HEK293 (cell line): ENCODE measurements at regions not wholly inside any gene's neighbourhood (a gene's known extent, or its start where the extent isn't known, plus 50 kb on each side); places are given as distances from the start of the nearest gene placed in this dataset.

Experiments used
- CTCF ChIA-PET: fragments of 350-600 bp; formaldehyde crosslinking; extraction: SDS; loops from one replicate; lab custom pipeline; 2021; ENCODE audit warnings: antibody characterized with exemption; lab: Yijun Ruan, JAX
- POLR2A ChIA-PET: fragments of 300-600 bp; formaldehyde crosslinking; extraction: SDS; loops from one replicate; lab custom pipeline; 2020; ENCODE audit warnings: antibody characterized with exemption, inconsistent platforms; lab: Yijun Ruan, JAX
- H3K27ac ChIP-seq: fragments of 200-500 bp; sonication (Bioruptor generic); 2 replicates; pipeline ENCODE4 v1.5.1; 2014; ENCODE audit warnings: low read depth, low read length, control low read depth, inconsistent platforms; ENCODE audit errors: extremely low read depth
- H3K36me3 ChIP-seq, 2 experiments: fragments of 200-500 bp in 1 of 2; sonication (Bioruptor generic) in 1 of 2; 1 replicate in 1 of 2; 2 replicates in 1 of 2; pipeline ENCODE4 v1.5.1; 2014 to 2017; ENCODE audit warnings: inconsistent platforms in 2 of 2, low read length in 2 of 2; ENCODE audit not compliant: control insufficient read depth in 2 of 2, insufficient read depth in 1 of 2
- H3K4me1 ChIP-seq: fragments of 200-500 bp; sonication (Bioruptor generic); 2 replicates; pipeline ENCODE4 v1.5.1; 2014; ENCODE audit warnings: mild to moderate bottlenecking, low read length, inconsistent platforms; ENCODE audit not compliant: control insufficient read depth, insufficient read depth
- H3K4me3 ChIP-seq: 2 replicates; pipeline ENCODE4 v1.5.1; 2011; ENCODE audit warnings: low read depth, mild to moderate bottlenecking, control low read depth, low read length, moderate library complexity
- H3K9me3 ChIP-seq: fragments of 200-500 bp; sonication (Bioruptor generic); 2 replicates; pipeline ENCODE4 v1.5.1; 2014; ENCODE audit warnings: low read depth, low read length, inconsistent platforms; ENCODE audit not compliant: control insufficient read depth, insufficient read depth
- ZNF341 ChIP-seq: fragments of 450-650 bp; formaldehyde crosslinking; IDR thresholded peaks from 2 replicates; pipeline ENCODE4; 2016; ENCODE audit warnings: low read depth, missing biosample characterization, missing genetic modification characterization
- ZNF514 ChIP-seq: fragments of 450-650 bp; formaldehyde crosslinking; IDR thresholded peaks from 2 replicates; pipeline ENCODE4 v1.5.1; 2016; ENCODE audit warnings: missing biosample characterization, missing genetic modification characterization
- ZNF530 ChIP-seq: fragments of 450-650 bp; formaldehyde crosslinking; IDR thresholded peaks from 2 replicates; pipeline ENCODE4 v1.5.1; 2016; ENCODE audit warnings: low read depth, missing biosample characterization, missing genetic modification characterization
- ZNF623 ChIP-seq: fragments of 450-650 bp; formaldehyde crosslinking; IDR thresholded peaks from 2 replicates; pipeline ENCODE4 v1.5.1; 2016; ENCODE audit warnings: missing biosample characterization, missing genetic modification characterization
- TF ChIP-seq, protein P1 (sequence below): fragments of 450-650 bp; formaldehyde crosslinking; IDR thresholded peaks from 2 replicates; pipeline ENCODE4 v1.5.1; 2016; ENCODE audit warnings: missing biosample characterization, missing genetic modification characterization
- TF ChIP-seq, protein P2 (sequence below): fragments of 450-650 bp; formaldehyde crosslinking; IDR thresholded peaks from 2 replicates; pipeline ENCODE4 v1.5.1; 2016; ENCODE audit warnings: missing biosample characterization, missing genetic modification characterization
- TF ChIP-seq, protein P3 (sequence below): fragments of 450-650 bp; formaldehyde crosslinking; conservative IDR thresholded peaks from 2 replicates; pipeline ENCODE4 v1.5.1; 2016; ENCODE audit warnings: low read depth, missing biosample characterization, missing genetic modification characterization
- TF ChIP-seq, protein P4 (sequence below): fragments of 450-650 bp; formaldehyde crosslinking; IDR thresholded peaks from 2 replicates; pipeline ENCODE4 v1.5.1; 2016; ENCODE audit warnings: missing biosample characterization, missing genetic modification characterization, borderline replicate concordance
- TF ChIP-seq, protein P5 (sequence below): fragments of 450-650 bp; formaldehyde crosslinking; IDR thresholded peaks from 2 replicates; pipeline ENCODE4 v1.5.1; 2017; ENCODE audit warnings: missing biosample characterization, missing genetic modification characterization

DNA sequence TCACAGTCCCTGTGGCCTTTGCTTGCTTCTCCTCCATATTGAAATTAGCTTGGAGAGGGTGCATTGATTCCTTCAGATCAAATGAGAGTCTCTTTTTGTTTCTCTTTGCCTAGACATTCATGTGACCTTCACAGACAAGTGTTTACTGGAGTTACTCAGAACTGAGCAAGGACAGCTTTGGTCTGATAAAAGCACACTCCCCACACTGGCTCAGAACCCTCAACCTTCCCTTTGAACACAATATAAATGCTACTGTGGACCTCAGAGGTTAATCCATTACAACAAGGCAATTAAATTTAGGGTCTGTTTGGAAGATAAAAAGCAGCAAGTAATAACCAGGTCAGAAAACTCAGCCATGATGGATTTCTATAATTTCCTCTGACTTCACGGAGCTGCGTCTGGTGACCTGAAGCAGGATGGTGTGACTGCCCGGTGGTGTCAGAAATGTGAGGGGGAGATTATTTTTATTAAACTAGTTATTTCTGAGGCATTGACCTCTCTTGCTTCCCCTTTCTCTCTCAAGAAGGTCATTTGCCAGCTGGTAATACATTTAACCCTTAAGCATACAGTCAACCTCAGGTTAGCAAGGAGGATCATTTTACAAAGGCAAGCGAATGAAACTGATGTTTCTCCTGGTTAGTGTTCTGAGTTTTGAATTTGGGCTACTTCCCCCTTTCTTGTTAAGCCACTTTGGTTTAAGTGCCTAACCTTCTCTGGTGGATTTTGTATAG, 208.2 kb downstream of the CLIC5 start:
- Histone ChIP-seq H3K9me3 (no peaks in the 10 kb centered on the region), H3K36me3 (no peaks in the 10 kb centered on the region), H3K4me3 (no peak overlapping the region), H3K27ac (no peak overlapping the region), H3K4me1 (no peaks in the 10 kb centered on the region)
- ChIA-PET CTCF (no interaction called here), POLR2A (interaction anchor here (0.6 kb wide), 1 partner anchor 583 kb away, joined by 3 read pairs; no protein-coding TSS in a partner anchor)
- TF ChIP-seq ZNF530 (tag by site-specific recombination) (no peak), ZNF341 (no peak)
- TF ChIP-seq, protein P1, sequence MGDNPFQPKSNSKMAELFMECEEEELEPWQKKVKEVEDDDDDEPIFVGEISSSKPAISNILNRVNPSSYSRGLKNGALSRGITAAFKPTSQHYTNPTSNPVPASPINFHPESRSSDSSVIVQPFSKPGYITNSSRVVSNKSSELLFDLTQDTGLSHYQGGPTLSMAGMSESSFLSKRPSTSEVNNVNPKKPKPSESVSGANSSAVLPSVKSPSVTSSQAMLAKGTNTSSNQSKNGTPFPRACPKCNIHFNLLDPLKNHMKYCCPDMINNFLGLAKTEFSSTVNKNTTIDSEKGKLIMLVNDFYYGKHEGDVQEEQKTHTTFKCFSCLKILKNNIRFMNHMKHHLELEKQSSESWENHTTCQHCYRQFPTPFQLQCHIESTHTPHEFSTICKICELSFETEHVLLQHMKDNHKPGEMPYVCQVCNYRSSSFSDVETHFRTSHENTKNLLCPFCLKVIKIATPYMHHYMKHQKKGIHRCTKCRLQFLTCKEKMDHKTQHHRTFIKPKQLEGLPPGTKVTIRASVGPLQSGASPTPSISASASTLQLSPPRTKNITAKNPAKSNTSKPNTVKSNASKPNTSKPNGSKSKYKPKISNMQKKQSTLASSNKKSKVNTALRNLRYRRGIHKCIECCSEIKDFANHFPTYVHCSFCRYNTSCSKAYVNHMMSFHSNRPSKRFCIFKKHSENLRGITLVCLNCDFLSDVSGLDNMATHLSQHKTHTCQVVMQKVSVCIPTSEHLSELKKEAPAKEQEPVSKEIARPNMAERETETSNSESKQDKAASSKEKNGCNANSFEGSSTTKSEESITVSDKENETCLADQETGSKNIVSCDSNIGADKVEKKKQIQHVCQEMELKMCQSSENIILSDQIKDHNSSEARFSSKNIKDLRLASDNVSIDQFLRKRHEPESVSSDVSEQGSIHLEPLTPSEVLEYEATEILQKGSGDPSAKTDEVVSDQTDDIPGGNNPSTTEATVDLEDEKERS (tag by site-specific recombination) = no peak
- TF ChIP-seq, protein P2, sequence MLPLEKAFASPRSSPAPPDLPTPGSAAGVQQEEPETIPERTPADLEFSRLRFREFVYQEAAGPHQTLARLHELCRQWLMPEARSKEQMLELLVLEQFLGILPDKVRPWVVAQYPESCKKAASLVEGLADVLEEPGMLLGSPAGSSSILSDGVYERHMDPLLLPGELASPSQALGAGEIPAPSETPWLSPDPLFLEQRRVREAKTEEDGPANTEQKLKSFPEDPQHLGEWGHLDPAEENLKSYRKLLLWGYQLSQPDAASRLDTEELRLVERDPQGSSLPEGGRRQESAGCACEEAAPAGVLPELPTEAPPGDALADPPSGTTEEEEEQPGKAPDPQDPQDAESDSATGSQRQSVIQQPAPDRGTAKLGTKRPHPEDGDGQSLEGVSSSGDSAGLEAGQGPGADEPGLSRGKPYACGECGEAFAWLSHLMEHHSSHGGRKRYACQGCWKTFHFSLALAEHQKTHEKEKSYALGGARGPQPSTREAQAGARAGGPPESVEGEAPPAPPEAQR (tag by site-specific recombination) = no peak

DNA sequence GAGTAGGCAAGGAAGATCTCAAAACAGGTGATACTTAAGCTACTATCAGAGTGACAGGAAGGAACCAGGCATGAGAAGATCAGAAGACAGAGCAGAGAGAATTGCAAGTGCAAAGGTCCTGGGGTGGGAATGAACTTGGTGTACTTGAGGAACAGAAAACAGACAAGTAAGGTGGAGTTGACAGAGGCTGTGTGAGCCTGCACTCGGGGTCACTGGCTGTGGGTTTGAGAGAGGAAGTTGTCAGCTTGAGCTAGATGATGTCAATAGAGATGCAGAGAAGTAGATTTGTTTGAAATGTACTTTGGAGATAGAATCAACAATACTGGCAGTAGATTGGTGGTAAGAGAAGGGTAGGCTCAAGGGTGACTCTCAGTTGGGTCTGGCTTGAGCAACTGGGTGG, 209.5 kb downstream of the CLIC5 start:
- CTCF ChIA-PET = interaction anchor here (1.5 kb wide), 1 partner anchor 116 kb away, joined by 3 read pairs; no protein-coding TSS in a partner anchor
- no peak overlapping the region for H3K27ac ChIP-seq
- no peak overlapping the region for H3K4me3 ChIP-seq
- POLR2A ChIA-PET = no interaction called here
- no peaks in the 10 kb centered on the region for H3K4me1 ChIP-seq
- TF ChIP-seq, protein P2 (tag by site-specific recombination) = no peak
- TF ChIP-seq ZNF623 (tag by site-specific recombination) (peak; percentile 45), ZNF514 (tag by site-specific recombination) (no peak)
- TF ChIP-seq, protein P3, sequence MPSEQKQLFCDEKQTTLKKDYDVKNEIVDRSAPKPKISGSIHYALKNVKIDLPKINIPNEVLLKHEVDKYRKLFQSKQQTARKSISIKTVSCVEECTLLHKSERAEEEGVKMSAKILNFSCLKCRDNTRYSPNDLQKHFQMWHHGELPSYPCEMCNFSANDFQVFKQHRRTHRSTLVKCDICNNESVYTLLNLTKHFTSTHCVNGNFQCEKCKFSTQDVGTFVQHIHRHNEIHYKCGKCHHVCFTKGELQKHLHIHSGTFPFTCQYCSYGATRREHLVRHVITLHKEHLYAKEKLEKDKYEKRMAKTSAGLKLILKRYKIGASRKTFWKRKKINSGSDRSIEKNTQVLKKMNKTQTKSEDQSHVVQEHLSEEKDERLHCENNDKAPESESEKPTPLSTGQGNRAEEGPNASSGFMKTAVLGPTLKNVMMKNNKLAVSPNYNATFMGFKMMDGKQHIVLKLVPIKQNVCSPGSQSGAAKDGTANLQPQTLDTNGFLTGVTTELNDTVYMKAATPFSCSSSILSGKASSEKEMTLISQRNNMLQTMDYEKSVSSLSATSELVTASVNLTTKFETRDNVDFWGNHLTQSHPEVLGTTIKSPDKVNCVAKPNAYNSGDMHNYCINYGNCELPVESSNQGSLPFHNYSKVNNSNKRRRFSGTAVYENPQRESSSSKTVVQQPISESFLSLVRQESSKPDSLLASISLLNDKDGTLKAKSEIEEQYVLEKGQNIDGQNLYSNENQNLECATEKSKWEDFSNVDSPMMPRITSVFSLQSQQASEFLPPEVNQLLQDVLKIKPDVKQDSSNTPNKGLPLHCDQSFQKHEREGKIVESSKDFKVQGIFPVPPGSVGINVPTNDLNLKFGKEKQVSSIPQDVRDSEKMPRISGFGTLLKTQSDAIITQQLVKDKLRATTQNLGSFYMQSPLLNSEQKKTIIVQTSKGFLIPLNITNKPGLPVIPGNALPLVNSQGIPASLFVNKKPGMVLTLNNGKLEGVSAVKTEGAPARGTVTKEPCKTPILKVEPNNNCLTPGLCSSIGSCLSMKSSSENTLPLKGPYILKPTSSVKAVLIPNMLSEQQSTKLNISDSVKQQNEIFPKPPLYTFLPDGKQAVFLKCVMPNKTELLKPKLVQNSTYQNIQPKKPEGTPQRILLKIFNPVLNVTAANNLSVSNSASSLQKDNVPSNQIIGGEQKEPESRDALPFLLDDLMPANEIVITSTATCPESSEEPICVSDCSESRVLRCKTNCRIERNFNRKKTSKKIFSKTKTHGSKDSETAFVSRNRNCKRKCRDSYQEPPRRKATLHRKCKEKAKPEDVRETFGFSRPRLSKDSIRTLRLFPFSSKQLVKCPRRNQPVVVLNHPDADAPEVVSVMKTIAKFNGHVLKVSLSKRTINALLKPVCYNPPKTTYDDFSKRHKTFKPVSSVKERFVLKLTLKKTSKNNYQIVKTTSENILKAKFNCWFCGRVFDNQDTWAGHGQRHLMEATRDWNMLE = no peak
- TF ChIP-seq, protein P4, sequence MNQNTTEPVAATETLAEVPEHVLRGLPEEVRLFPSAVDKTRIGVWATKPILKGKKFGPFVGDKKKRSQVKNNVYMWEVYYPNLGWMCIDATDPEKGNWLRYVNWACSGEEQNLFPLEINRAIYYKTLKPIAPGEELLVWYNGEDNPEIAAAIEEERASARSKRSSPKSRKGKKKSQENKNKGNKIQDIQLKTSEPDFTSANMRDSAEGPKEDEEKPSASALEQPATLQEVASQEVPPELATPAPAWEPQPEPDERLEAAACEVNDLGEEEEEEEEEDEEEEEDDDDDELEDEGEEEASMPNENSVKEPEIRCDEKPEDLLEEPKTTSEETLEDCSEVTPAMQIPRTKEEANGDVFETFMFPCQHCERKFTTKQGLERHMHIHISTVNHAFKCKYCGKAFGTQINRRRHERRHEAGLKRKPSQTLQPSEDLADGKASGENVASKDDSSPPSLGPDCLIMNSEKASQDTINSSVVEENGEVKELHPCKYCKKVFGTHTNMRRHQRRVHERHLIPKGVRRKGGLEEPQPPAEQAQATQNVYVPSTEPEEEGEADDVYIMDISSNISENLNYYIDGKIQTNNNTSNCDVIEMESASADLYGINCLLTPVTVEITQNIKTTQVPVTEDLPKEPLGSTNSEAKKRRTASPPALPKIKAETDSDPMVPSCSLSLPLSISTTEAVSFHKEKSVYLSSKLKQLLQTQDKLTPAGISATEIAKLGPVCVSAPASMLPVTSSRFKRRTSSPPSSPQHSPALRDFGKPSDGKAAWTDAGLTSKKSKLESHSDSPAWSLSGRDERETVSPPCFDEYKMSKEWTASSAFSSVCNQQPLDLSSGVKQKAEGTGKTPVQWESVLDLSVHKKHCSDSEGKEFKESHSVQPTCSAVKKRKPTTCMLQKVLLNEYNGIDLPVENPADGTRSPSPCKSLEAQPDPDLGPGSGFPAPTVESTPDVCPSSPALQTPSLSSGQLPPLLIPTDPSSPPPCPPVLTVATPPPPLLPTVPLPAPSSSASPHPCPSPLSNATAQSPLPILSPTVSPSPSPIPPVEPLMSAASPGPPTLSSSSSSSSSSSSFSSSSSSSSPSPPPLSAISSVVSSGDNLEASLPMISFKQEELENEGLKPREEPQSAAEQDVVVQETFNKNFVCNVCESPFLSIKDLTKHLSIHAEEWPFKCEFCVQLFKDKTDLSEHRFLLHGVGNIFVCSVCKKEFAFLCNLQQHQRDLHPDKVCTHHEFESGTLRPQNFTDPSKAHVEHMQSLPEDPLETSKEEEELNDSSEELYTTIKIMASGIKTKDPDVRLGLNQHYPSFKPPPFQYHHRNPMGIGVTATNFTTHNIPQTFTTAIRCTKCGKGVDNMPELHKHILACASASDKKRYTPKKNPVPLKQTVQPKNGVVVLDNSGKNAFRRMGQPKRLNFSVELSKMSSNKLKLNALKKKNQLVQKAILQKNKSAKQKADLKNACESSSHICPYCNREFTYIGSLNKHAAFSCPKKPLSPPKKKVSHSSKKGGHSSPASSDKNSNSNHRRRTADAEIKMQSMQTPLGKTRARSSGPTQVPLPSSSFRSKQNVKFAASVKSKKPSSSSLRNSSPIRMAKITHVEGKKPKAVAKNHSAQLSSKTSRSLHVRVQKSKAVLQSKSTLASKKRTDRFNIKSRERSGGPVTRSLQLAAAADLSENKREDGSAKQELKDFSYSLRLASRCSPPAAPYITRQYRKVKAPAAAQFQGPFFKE (tag by site-specific recombination) = no peak
- TF ChIP-seq, protein P5, sequence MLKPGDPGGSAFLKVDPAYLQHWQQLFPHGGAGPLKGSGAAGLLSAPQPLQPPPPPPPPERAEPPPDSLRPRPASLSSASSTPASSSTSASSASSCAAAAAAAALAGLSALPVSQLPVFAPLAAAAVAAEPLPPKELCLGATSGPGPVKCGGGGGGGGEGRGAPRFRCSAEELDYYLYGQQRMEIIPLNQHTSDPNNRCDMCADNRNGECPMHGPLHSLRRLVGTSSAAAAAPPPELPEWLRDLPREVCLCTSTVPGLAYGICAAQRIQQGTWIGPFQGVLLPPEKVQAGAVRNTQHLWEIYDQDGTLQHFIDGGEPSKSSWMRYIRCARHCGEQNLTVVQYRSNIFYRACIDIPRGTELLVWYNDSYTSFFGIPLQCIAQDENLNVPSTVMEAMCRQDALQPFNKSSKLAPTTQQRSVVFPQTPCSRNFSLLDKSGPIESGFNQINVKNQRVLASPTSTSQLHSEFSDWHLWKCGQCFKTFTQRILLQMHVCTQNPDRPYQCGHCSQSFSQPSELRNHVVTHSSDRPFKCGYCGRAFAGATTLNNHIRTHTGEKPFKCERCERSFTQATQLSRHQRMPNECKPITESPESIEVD (tag by site-specific recombination) = no peak
- H3K36me3 ChIP-seq = no peaks in the 10 kb centered on the region
- H3K9me3 ChIP-seq = no peaks in the 10 kb centered on the region
